ENCODE measurements at regions not wholly inside any gene's neighbourhood (a gene's known extent, or its start where the extent isn't known, plus 50 kb on each side); places are given as distances from the start of the nearest gene placed in this dataset.

GRCh38 chr2:216808805-216809425 is 50.9 kb downstream of the TNP1 start:
- DNase-seq: no peak

GRCh38 chr2:216807857-216808272 is 52.0 kb downstream of the TNP1 start:
- DNase-seq: peak; percentile 49

- DNase-seq: no peak
Measured at GRCh38 chr2:216804357-216805350, 55.2 kb downstream of the TNP1 start.

DNA sequence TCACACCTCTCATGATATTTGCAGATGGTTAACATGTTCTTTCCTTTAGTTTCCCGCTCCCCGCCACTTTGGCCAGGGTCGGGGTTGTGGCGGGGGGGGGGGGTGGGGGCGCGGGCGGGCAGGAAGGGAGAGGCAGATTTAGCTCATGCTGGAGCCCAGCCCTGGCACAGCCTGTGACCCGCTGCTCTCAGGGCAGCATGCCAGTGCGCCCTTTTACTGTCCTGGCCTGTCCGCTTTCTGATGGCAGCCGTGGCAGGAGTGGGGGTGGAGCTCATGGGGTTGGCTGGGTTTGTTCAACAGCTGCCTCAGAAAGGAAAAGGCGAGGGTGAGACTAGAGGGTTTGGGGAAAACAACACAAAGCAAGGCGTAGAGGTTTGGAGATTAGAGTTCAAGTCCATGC is 56.1 kb downstream of the TNP1 start:
- DNase-seq: no peak

DNA sequence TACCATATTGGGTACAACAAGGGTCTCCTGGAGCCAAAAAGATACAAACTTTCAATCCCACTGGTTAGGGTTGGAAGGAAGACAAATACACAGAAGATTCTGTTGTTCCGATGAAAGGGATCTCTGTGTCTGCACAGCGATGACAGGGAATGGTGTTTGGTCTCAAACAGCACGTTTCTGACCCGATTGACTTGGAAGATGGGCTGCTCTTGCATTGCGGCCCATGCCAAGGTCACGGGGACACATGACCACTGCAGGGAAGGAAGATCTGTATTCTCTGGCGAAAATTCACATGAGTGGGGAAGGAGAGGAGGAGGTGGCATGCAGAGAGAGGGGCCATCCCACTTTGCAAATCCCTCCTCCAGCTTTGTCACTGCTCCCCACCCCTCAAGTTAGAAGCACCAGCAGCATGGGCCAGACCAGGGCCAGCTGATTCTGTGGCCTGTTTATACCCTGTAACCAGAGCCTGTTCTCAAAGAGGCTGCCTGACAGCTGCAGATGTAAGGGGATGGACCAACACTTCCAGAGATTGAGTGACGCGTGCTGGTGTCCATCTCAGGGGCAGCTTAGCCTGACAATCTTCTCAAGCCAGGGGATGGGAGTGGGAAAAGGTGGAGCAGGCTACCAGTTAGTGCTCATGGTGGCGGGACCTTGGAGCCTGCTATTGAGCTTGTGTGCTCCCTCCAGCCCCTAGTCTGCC is 57.2 kb downstream of the TNP1 start:
- no peak for DNase-seq

GRCh38 chr2:216800836-216801235 is 59.0 kb downstream of the TNP1 start:
- no peak for DNase-seq

DNA sequence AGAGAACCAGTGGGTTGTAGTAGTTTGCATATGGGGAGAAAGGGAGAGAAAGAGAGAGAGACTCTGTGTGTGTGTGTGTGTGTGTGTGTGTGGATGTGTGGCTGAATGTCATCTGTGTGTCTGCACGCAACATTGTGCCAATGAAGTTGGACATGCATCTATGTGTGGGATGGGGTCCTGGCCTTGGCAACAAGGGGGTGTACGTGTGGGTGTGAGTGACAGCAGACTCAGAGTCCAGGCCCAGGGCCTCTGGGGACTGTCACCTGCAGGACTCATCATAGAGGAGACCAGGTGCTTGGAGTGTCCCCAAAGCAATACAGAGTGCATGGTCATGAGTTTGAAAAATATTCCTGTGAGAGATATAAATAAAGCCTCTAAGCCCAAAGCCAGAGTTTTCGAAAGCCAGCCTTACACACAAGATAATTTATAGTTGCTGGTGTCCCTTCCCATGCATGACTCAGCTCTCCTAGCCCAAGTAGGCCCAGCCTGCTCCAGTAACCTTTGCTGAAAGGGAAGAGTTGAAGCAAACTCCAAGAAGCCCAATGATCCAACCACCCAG is 59.9 kb downstream of the TNP1 start:
- no peak for DNase-seq

DNA sequence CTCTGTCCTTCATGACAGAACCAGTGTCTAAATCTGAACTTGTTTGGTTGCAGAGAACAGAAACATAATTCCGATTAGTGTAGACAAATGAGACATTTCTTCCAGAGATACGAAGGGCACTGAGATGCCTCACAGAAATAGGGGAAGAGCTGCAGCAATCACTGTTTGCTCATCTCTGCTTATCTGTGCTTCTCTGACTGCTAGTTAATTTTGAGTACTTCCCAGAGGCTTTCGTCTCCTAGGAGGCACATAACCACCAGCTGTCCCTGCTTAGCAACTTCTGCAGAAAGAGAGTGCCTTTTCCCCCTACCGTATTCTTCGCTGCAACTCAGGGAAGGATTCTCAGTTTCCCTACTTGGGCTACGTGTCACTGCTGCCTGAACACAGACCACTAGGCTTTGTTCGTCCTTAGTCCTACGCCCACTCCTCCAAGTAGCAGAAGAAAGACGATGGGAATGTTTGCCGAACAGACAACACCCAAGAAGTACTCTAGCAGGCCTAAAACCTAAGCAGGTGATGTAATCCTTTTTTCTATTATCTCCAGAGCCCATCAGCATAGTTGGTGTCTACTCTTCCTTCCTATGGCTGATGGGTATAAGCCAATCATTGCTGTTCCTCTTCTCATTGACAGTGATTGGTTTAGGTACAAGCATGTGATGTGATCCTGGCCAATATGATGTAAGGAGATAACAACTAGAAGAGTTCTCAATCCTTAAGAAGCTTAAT is 63.6 kb downstream of the TNP1 start:
- no peak for DNase-seq

DNA sequence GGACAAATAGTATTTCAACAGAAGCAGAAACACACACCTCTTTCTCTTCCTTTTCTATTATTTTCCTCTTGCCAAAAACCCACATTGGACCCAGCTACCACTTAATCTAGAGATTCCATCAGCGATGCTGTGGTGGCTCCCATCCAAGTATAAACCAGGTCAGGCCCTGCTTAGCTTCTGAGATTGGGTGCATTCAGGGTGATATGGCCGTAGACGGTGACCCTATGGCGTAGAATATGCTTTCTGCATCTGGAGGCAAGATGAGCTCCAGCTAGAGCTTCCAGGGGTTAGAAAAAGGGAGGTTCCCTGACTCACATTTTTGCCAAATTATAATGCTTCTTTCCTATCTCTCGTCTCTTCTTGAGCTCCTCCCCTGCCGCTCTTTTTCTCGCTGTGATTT is 66.5 kb downstream of the TNP1 start:
- DNase-seq: no peak

- peak; percentile 93 for DNase-seq
Measured at GRCh38 chr2:216792222-216793021, 67.4 kb downstream of the TNP1 start.

DNA sequence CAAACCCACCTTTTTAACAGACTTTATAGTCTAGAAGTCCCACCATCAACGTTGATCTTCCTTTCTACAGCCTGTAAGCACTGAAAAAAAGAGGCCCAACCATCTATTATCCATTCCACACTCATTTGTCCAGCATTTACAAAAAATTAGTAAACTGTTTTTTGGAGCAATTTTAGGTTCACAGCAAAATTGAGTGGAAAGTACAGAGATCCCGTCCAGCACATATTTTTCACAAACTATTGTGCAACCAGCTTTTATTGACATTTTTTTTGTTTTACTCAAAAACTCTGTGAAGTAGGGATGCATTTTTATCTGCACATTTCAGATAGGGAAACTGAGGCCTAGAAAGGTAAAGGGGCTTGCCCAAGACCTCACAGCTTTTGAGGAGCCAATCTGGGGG is 68.6 kb downstream of the TNP1 start:
- DNase-seq: no peak

DNA sequence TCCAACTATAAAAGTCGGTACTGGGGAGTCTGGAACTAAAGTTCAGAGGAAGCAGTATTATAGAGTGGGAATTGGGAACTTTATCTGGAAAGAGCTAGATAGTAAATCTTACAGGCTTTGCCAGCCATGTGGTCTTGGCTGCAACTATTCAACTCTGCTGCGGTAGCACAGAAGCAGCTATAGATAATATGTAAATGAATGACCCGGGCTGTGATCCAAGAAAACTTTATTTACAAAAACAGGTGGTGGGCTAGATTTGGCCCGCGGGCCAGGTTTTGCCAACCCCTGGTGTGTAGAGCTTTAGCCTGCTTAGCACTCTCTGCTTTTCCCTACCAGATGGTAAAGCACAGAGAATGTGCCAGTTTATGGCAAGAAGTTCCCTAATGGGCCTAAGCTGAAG is 70.8 kb downstream of the TNP1 start:
- peak; percentile 94 for DNase-seq

DNA sequence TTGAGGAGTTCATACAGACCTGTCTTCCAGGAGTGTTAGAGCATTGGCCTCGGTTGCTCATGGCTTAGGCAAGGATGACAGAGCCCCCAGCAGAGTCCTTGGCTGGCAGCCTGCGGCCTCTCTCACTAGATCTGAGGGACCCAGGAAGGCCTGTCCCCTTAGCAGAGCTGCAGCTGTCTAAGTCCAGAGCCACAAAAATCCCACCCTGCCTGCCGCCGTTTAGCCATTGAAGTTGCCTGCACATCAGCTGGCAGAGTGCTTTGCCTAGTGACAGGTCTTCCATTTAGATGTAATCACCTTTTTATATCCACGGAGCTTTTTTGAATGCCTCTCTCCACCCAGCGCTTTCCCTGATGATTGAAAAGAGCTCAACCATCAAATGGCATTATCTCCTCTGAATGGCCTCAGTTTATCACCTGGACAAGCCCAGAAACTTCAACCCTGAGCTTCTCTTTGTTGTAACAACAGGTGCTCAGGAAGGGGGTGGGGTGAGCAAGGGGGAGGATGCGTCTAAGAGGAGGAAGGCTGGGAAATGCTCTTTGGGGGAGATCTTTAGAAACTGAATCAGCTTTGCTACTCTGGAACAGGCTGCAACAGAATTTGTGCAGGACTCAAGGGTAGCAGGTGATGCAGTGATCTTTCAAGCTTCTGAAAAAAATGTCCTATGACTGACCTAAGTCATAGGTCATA is 71.9 kb downstream of the TNP1 start:
- DNase-seq: peak; percentile 75

- DNase-seq: no peak
Measured at GRCh38 chr2:216786676-216787075, 73.2 kb downstream of the TNP1 start.

- peak; percentile 34 for DNase-seq
Measured at GRCh38 chr2:216784456-216784855, 75.4 kb downstream of the TNP1 start.

- no peak for DNase-seq
Measured at GRCh38 chr2:216781709-216782108, 78.2 kb downstream of the TNP1 start.

DNA sequence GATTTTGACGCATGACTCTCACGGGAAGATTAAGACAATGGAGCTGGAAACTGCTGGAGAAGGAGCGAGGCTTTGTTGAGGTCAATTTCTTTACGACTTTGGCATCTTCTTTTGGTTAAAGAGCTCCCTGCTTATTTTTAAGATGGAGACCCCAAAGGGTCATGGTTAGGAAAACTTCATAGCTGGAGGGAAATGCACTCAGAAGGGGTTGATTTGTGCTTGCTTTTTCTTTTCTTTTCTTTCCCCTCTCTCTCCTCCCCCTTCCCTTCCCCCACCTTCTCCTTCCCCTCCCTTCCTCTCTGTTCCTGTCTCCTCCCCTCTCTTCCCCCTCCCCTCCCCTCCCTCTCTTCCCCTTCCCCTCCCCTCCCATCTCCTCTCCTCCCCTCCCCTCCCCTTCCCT is 79.0 kb downstream of the TNP1 start:
- no peak for DNase-seq

- DNase-seq: peak; percentile 92
Measured at GRCh38 chr2:216777637-216778273, 82.1 kb downstream of the TNP1 start.

DNA sequence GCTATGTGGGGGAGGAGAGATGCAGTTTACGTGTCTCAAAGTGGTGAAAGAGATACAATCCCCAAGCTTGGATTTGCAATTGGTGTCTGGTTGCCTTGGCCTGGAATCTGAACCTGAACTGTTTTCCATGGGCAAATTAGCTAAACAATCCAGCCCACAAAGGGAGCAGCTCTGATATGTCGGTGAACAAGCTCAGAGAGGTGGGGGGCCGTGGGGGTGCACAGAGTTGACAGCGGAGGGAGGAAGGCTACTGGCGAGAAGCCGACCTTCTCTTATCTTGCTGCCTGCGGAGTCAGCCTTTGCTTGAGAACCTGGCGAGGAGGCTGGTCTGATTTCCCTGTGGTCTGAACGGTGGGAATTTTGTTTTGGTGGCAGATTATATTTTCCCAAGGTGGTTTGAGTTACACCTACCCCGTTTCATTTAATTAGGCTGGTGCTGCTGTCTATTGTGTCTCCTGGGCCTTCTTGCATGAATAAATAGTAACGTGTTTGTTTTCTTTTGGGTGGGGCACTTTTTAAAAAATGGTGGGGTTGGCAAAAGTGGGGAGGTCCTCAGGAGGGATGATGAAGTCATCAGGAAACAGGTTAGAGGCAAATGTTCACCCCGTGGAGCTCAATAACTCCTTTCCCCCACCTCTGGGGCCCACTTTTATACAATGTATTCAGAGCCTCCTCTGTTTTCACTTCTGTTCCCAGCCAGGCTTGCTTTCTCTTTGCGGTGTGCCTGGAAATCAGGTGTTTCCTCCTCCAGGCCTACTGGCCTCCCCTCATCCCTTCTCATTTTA is 80.9 kb upstream of the IGFBP5 start:
- peak; percentile 94 for DNase-seq

DNA sequence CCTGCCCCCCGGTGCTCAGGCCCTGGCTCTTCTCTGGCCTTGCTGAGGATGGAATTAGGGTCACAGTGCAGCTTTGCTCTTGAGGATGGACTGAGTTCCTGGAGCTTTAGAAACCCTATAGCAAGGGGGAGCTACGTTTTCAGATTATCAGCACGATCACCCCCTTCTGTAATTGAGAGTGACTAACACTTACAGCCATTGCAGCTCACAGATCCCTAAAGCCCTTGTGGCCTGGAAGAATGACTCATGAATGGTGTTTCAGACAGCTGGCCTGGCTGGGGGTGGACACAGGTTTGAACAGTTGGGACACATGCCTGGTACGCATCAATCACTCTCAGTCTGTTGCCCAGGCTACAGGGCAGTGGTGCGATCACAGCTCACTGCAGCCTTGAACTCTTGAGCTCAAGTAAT is 79.7 kb upstream of the IGFBP5 start:
- DNase-seq: peak; percentile 94

All from NCI-H69 (cell line).